ENCODE measurements at regions not wholly inside any gene's neighbourhood (a gene's known extent, or its start where the extent isn't known, plus 50 kb on each side); places are given as distances from the start of the nearest gene placed in this dataset.

- no TSS peak for BruUV-seq (replicated peaks)
- H3K79me2 ChIP-seq (ENCODE audit: control insufficient read depth, insufficient read depth, low read length): no peaks in the 10 kb centered on the region
- WGBS (ENCODE audit: insufficient coverage, low coverage, missing lambda C conversion rate): 59% methylated on average over 3 of the region's 3 CpGs
- no peak overlapping the region for H3K9ac ChIP-seq (ENCODE audit: insufficient read depth in 1 of 2, low read depth in 2 of 2, low read length in 2 of 2)
- H3K36me3 ChIP-seq (ENCODE audit: control insufficient read depth, insufficient read depth, low read length): no peaks in the 10 kb centered on the region
- no peaks in the 10 kb centered on the region; a peak in 2 of 5 replicates for H3K4me1 ChIP-seq (replicated peaks in 1 of 2; ENCODE audit: control insufficient read depth in 2 of 2, insufficient read depth in 2 of 2, low read length in 2 of 2)
- H3K27me3 ChIP-seq (ENCODE audit: control insufficient read depth in 2 of 2, insufficient read depth in 2 of 2, low read length in 2 of 2): no peaks in the 10 kb centered on the region
- no peaks in the 10 kb centered on the region for H4K20me1 ChIP-seq (replicated peaks; ENCODE audit: control insufficient read depth, insufficient read depth, low read length)
- ChIA-PET CTCF (ENCODE audit: low intra/inter-chr PET ratio) (no interaction called here), POLR2A (no interaction called here)
- FAIRE-seq: no peak
- in situ Hi-C loops (cut with MboI) (no loop called here), intact Hi-C loops (cut with micrococcal nuclease) (no loop called here)
- 0 out of 2 replicates have a peak, but pooled peaks cover 3% of the 10 kb centered on the region for H3K9me3 ChIP-seq (replicated peaks; ENCODE audit: control insufficient read depth, insufficient read depth, low read depth, low read length)
- H3K9me1 ChIP-seq (ENCODE audit: control insufficient read depth, insufficient read depth, low read length): no peaks in the 10 kb centered on the region
- H3K4me3 ChIP-seq: no peak overlapping the region
- no peak overlapping the region for H3K27ac ChIP-seq (ENCODE audit: extremely low read depth, low read depth, low read length)
- no peak for DNase-seq (ENCODE audit: extremely low read depth in 1 of 4, low spot score in 3 of 4)
- H2AFZ ChIP-seq (ENCODE audit: low read depth, low read length): no peak overlapping the region
- no peak for ATAC-seq
- no peak overlapping the region for H3K4me2 ChIP-seq (ENCODE audit: insufficient read depth, low read length)
- TF ChIP-seq TGIF2 (CRISPR knock-in tag; IDR thresholded peaks at IDR 0.05) (no peak), FOXP4 (CRISPR knock-in tag; IDR thresholded peaks at IDR 0.05; ENCODE audit: borderline replicate concordance) (no peak), CEBPG (CRISPR knock-in tag; IDR thresholded peaks at IDR 0.05) (no peak), CEBPG (tag; conservative IDR thresholded peaks at IDR 0.05 in 1 of 2, IDR thresholded peaks at IDR 0.05 in 1 of 2) (no peak)
These were observed 120.1 kb upstream of the EGLN3 start for GRCh38 chr14:34070917-34071407.

Measured in K562 (cell line).